Neural cell (in vitro differentiated cells): ENCODE measurements at regions not wholly inside any gene's neighbourhood (a gene's known extent, or its start where the extent isn't known, plus 50 kb on each side); places are given as distances from the start of the nearest gene placed in this dataset.

Experiments
- H2AFZ ChIP-seq: fragments of 200-600, 300-800 bp; sonication (generic), shearing (Covaris generic); 2 replicates; pipeline ENCODE4 v1.6.0; 2014; ENCODE audit warnings: low read depth, mild to moderate bottlenecking, antibody characterized with exemption, low read length, moderate library complexity
- H3F3A ChIP-seq: fragments of 200-600 bp; shearing (Covaris generic); 2 replicates; pipeline ENCODE4 v1.6.1; 2016; ENCODE audit warnings: mild to moderate bottlenecking, moderate library complexity, mixed read lengths, antibody characterized with exemption, low read length; ENCODE audit not compliant: insufficient read depth, poor library complexity, severe bottlenecking
- H3K27ac ChIP-seq: fragments of 200-600, 300-800 bp; sonication (generic), shearing (Covaris generic); 2 replicates; pipeline ENCODE4 v1.5.1; 2014; ENCODE audit warnings: mild to moderate bottlenecking, low read length, moderate library complexity
- H3K27me3 ChIP-seq: fragments of 300-800, 200-600 bp; sonication (generic), shearing (Covaris generic); 2 replicates; pipeline ENCODE4 v1.6.0; 2014; ENCODE audit warnings: mild to moderate bottlenecking, low read depth, low read length, moderate library complexity; ENCODE audit not compliant: insufficient read depth
- H3K36me3 ChIP-seq: fragments of 300-800, 200-600 bp; sonication (generic), shearing (Covaris generic); 2 replicates; pipeline ENCODE4 v1.5.1; 2014; ENCODE audit warnings: mild to moderate bottlenecking, antibody characterized with exemption, low read length, moderate library complexity; ENCODE audit not compliant: insufficient read depth
- H3K4me2 ChIP-seq: fragments of 300-800, 200-600 bp; sonication (generic), shearing (Covaris generic); 2 replicates; pipeline ENCODE4 v1.6.0; 2014; ENCODE audit warnings: mild to moderate bottlenecking, low read length
- H3K4me3 ChIP-seq: fragments of 300-800, 200-600 bp; sonication (generic), shearing (Covaris generic); 2 replicates; pipeline ENCODE4 v1.5.1; 2014; ENCODE audit warnings: mild to moderate bottlenecking, low read length, moderate library complexity
- H3K79me2 ChIP-seq: fragments of 200-600 bp; shearing (Covaris generic); replicated peaks from 2 replicates; pipeline ENCODE4 v1.6.0; 2014; ENCODE audit warnings: mild to moderate bottlenecking, low read length, moderate library complexity; ENCODE audit not compliant: insufficient read depth
- H3K9ac ChIP-seq: fragments of 300-800, 200-600 bp; sonication (generic), shearing (Covaris generic); 2 replicates; pipeline ENCODE4 v1.6.1; 2016; ENCODE audit warnings: mild to moderate bottlenecking, low read length, mixed read lengths
- H3K9me2 ChIP-seq: fragments of 200-600 bp; shearing (Covaris generic); 2 replicates; pipeline ENCODE4 v1.6.1; 2016; ENCODE audit warnings: mild to moderate bottlenecking, low read length, mixed read lengths; ENCODE audit not compliant: insufficient read depth
- H3K9me3 ChIP-seq: fragments of 200-600, 300-800 bp; sonication (generic), shearing (Covaris generic); 2 replicates; pipeline ENCODE4 v1.6.1; 2016; ENCODE audit warnings: mild to moderate bottlenecking, mixed run types, low read length, moderate library complexity, mixed read lengths
- H4K20me1 ChIP-seq: fragments of 200-600 bp; shearing (Covaris generic); 2 replicates; pipeline ENCODE4 v1.6.1; 2016; ENCODE audit warnings: mild to moderate bottlenecking, mixed run types; ENCODE audit not compliant: insufficient read depth
- EP300 ChIP-seq: fragments of 450-650 bp; conservative IDR thresholded peaks from 2 replicates; pipeline ENCODE4 v1.6.1; 2014; ENCODE audit warnings: antibody characterized with exemption, mild to moderate bottlenecking, moderate library complexity; ENCODE audit not compliant: poor library complexity, severe bottlenecking
- EZH2 ChIP-seq: fragments of 200-600, 300-800 bp; shearing (Covaris generic), sonication (generic); IDR thresholded peaks from 2 replicates; pipeline ENCODE4 v1.6.1; 2014; ENCODE audit warnings: antibody characterized with exemption, low read length, borderline replicate concordance, mild to moderate bottlenecking; ENCODE audit not compliant: insufficient read depth, poor library complexity, severe bottlenecking
- MXI1 ChIP-seq: fragments of 450-650 bp; conservative IDR thresholded peaks from 2 replicates; pipeline ENCODE4 v1.6.1; 2014; ENCODE audit warnings: antibody characterized with exemption, mild to moderate bottlenecking; ENCODE audit not compliant: poor library complexity, severe bottlenecking
- POLR2AphosphoS5 ChIP-seq: IDR thresholded peaks from 2 replicates; pipeline ENCODE4 v1.6.1; 2012
- RAD21 ChIP-seq: fragments of 450-650 bp; conservative IDR thresholded peaks from 2 replicates; pipeline ENCODE4 v1.6.1; 2014; ENCODE audit warnings: antibody characterized with exemption, mild to moderate bottlenecking, moderate library complexity
- SMC3 ChIP-seq: fragments of 450-650 bp; conservative IDR thresholded peaks from 2 replicates; pipeline ENCODE4 v1.6.1; 2014; ENCODE audit warnings: antibody characterized with exemption, mild to moderate bottlenecking, moderate library complexity; ENCODE audit not compliant: poor library complexity
- TAF1 ChIP-seq: IDR thresholded peaks from 2 replicates; pipeline ENCODE4 v1.6.1; 2012; ENCODE audit warnings: low read depth
- TF ChIP-seq, protein P1 (sequence below): IDR thresholded peaks from 2 replicates; pipeline ENCODE4 v1.6.1; 2012; ENCODE audit warnings: borderline replicate concordance
- TF ChIP-seq, protein P2 (sequence below): fragments of 450-650 bp; IDR thresholded peaks from 2 replicates; pipeline ENCODE4 v1.5.1; 2014; ENCODE audit warnings: antibody characterized with exemption, mild to moderate bottlenecking, moderate library complexity; ENCODE audit not compliant: poor library complexity, severe bottlenecking

GRCh38 chr11:80778432-80778831, 1337.6 kb upstream of the TENM4 start:
- no peaks in the 10 kb centered on the region for H3K9me2 ChIP-seq
- H2AFZ ChIP-seq: no peak overlapping the region
- H3K27me3 ChIP-seq: no peaks in the 10 kb centered on the region
- H3K4me3 ChIP-seq: no peak overlapping the region
- no peaks in the 10 kb centered on the region for H4K20me1 ChIP-seq
- H3K9me3 ChIP-seq: no peaks in the 10 kb centered on the region
- H3K4me2 ChIP-seq: no peak overlapping the region
- H3K9ac ChIP-seq: no peak overlapping the region
- no peaks in the 10 kb centered on the region for H3F3A ChIP-seq
- TF ChIP-seq, protein P1, sequence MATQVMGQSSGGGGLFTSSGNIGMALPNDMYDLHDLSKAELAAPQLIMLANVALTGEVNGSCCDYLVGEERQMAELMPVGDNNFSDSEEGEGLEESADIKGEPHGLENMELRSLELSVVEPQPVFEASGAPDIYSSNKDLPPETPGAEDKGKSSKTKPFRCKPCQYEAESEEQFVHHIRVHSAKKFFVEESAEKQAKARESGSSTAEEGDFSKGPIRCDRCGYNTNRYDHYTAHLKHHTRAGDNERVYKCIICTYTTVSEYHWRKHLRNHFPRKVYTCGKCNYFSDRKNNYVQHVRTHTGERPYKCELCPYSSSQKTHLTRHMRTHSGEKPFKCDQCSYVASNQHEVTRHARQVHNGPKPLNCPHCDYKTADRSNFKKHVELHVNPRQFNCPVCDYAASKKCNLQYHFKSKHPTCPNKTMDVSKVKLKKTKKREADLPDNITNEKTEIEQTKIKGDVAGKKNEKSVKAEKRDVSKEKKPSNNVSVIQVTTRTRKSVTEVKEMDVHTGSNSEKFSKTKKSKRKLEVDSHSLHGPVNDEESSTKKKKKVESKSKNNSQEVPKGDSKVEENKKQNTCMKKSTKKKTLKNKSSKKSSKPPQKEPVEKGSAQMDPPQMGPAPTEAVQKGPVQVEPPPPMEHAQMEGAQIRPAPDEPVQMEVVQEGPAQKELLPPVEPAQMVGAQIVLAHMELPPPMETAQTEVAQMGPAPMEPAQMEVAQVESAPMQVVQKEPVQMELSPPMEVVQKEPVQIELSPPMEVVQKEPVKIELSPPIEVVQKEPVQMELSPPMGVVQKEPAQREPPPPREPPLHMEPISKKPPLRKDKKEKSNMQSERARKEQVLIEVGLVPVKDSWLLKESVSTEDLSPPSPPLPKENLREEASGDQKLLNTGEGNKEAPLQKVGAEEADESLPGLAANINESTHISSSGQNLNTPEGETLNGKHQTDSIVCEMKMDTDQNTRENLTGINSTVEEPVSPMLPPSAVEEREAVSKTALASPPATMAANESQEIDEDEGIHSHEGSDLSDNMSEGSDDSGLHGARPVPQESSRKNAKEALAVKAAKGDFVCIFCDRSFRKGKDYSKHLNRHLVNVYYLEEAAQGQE: no peak
- no peak for TF ChIP-seq SMC3
- TF ChIP-seq, protein P2, sequence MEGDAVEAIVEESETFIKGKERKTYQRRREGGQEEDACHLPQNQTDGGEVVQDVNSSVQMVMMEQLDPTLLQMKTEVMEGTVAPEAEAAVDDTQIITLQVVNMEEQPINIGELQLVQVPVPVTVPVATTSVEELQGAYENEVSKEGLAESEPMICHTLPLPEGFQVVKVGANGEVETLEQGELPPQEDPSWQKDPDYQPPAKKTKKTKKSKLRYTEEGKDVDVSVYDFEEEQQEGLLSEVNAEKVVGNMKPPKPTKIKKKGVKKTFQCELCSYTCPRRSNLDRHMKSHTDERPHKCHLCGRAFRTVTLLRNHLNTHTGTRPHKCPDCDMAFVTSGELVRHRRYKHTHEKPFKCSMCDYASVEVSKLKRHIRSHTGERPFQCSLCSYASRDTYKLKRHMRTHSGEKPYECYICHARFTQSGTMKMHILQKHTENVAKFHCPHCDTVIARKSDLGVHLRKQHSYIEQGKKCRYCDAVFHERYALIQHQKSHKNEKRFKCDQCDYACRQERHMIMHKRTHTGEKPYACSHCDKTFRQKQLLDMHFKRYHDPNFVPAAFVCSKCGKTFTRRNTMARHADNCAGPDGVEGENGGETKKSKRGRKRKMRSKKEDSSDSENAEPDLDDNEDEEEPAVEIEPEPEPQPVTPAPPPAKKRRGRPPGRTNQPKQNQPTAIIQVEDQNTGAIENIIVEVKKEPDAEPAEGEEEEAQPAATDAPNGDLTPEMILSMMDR: no peak
- no peak for TF ChIP-seq RAD21
- no peak for TF ChIP-seq POLR2AphosphoS5
- TF ChIP-seq MXI1: no peak
- TF ChIP-seq EP300: no peak
- no peak for TF ChIP-seq EZH2
- TF ChIP-seq TAF1: no peak
- H3K79me2 ChIP-seq: no peaks in the 10 kb centered on the region
- no peaks in the 10 kb centered on the region for H3K36me3 ChIP-seq
- H3K27ac ChIP-seq: no peak overlapping the region

GRCh38 chr11:80773919-80774318, 1333.1 kb upstream of the TENM4 start:
- Histone ChIP-seq H3K79me2 (no peaks in the 10 kb centered on the region), H3K27ac (no peak overlapping the region), H2AFZ (no peak overlapping the region), H3K36me3 (no peaks in the 10 kb centered on the region), H3K9ac (no peak overlapping the region), H3F3A (no peaks in the 10 kb centered on the region), H4K20me1 (no peaks in the 10 kb centered on the region), H3K9me3 (no peaks in the 10 kb centered on the region), H3K27me3 (no peaks in the 10 kb centered on the region), H3K4me3 (no peak overlapping the region), H3K4me2 (no peak overlapping the region), H3K9me2 (no peaks in the 10 kb centered on the region)
- TF ChIP-seq, protein P1: no peak
- TF ChIP-seq SMC3 (no peak), EZH2 (no peak), MXI1 (no peak), RAD21 (no peak), POLR2AphosphoS5 (no peak), EP300 (no peak), TAF1 (no peak)
- TF ChIP-seq, protein P2: no peak
